ENCODE measurements at regions not wholly inside any gene's neighbourhood (a gene's known extent, or its start where the extent isn't known, plus 50 kb on each side); places are given as distances from the start of the nearest gene placed in this dataset.
"Not testable (repeated sequence)": the region's sequence is repeated elsewhere in the genome, so short reads cannot be mapped to it uniquely, and the experiment has no call there.

DNA sequence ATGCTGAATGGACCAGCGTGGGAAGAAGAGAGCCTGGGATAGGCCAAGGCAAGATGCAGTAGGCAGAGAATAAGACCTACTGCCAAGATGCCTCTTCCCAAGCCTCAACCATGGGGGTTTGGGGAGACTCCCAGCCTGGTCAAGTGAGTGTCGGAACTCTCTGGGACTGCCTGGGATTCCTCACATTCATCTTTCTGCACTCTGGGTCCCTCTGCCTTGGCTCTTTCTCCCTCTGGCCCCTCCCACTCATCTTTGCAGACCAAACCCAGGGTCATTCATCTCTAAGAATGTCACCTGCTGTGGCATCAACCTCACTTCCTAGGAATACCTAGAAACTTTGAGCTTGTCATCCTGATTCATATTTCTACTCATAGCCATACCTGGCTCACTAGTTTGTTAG, 211.3 kb upstream of the HNRNPA3 start:
- DNase-seq, result no peak

- DNase-seq, result no peak
These were observed 209.6 kb upstream of the HNRNPA3 start for GRCh38 chr2:177002983-177003382.

- not testable (repeated sequence) for DNase-seq
These were observed 204.9 kb upstream of the HNRNPA3 start for GRCh38 chr2:177007726-177008125.

GRCh38 chr2:177008662-177009061, 203.9 kb upstream of the HNRNPA3 start:
- not testable (repeated sequence) for DNase-seq

DNA sequence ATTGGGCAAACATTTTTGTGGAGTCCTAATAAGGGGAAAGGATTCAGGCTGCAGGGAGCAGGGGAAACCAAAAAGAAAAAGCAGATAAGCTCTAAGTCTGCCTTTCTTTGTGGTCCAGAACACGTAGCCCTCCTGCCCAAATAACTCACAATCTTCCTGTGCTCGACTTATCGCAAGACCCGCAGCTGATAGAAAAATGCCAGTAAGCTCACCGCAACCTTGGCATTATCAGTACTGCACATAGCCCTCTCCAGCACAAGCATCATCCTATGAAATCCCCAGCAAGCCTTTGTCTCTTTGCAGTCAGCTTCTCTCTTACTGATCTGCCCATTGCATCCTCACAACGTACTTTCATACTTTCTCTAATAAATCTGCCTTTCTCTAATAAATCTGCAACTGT, 202.4 kb upstream of the HNRNPA3 start:
- DNase-seq, result no peak

DNA sequence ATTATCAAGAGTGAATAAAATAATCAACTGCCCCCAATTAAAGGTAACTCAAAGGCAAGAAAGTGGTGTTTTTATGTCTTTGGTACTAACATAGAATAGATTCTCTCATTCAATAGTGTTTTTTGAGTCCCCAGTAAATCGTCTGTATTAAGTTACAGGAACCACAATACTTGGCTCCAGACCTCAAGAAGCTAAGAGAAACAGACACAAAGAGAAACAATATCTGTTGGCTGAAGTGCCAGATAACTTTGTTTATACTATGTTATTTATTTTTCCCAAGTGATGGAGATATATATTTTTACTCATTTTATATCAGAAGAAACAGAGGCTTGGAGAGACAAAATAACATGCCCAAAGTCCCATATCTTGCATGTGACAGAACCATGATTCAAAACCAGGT, 201.7 kb upstream of the HNRNPA3 start:
- DNase-seq, result no peak

GRCh38 chr2:177014946-177015345, 197.6 kb upstream of the HNRNPA3 start:
- DNase-seq, result no peak

GRCh38 chr2:177015356-177015923, 197.2 kb upstream of the HNRNPA3 start:
- DNase-seq, result no peak

GRCh38 chr2:177020524-177021119, 192.0 kb upstream of the HNRNPA3 start:
- no peak for DNase-seq

GRCh38 chr2:177021706-177022343, 190.8 kb upstream of the HNRNPA3 start:
- no peak for DNase-seq

DNA sequence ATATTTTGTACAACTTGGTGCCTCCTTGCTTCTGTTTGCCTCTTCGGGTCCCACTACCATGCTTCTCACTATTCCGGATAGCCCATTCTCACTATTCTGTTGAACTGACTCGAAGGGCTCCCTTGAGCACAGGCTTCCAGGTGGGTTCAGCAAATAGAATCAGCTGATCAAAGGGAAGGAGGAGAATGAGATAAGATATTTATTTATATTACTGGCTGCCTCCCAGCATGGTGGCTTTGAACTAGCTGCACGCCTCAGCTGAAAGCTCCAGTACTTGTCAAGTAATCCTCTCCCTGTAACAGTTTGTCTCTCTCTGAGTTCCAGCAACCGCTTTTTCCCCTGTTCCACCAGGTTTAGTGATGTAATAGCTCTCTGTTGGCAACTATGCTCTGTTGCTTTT, 187.8 kb upstream of the HNRNPA3 start:
- DNase-seq, result no peak

- DNase-seq, result no peak
These were observed 186.3 kb upstream of the HNRNPA3 start for GRCh38 chr2:177026253-177026652.

DNA sequence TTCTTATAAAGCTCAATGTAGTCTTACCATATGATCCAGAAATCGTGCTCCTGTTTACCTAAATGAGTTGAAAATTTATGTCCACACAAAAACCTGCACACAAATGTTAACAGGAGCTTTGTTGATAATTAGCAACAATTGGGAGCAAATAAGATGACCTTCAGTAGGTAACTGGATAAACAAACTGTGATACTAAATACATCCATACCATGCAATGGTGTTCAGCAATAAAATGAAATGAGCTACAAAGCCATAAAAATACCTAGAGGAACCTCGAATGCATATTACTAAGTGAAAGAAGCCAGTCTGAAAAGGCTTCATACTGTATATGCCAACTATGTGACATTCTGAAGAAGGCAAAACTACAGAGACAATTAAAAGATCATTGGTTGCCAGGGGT, 185.6 kb upstream of the HNRNPA3 start:
- DNase-seq, result no peak

GRCh38 chr2:177028296-177028695, 184.3 kb upstream of the HNRNPA3 start:
- no peak for DNase-seq

GRCh38 chr2:177029075-177029474, 183.5 kb upstream of the HNRNPA3 start:
- DNase-seq, result no peak

GRCh38 chr2:177029501-177029900, 183.1 kb upstream of the HNRNPA3 start:
- DNase-seq, result no peak

- no peak for DNase-seq
These were observed 182.7 kb upstream of the HNRNPA3 start for GRCh38 chr2:177029901-177030300.

GRCh38 chr2:177030451-177031105, 182.0 kb upstream of the HNRNPA3 start:
- no peak for DNase-seq

- no peak for DNase-seq
These were observed 181.0 kb upstream of the HNRNPA3 start for GRCh38 chr2:177031438-177032180.

GRCh38 chr2:177036747-177037146, 175.8 kb upstream of the HNRNPA3 start:
- DNase-seq, result no peak

DNA sequence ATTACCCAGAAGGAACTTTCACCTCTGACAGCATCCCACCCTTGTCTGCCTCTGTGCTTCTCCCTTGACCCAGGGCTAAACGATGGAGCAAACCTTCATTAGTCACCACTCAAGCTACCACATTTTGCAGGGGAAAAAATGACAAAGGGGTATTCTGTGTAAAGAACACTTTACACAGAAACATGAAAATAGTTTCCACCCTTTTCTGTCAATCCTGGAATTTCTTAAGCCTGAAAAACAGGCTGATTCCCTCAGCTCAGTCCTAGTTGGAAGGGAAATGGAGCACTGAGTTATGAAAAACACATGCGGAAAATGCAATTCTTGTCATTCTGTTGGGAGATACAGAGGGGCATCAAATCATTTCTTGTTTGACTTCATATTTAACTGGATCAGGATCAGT, 175.0 kb upstream of the HNRNPA3 start:
- no peak for DNase-seq

GRCh38 chr2:177038787-177039484, 173.7 kb upstream of the HNRNPA3 start:
- DNase-seq, result no peak

- DNase-seq, result no peak
These were observed 170.3 kb upstream of the HNRNPA3 start for GRCh38 chr2:177042311-177042710.

Measured in CD4-positive, alpha-beta T cell treated with Interleukin-1 beta for 1 hour (primary cell).